GM19239 (cell line): ENCODE measurements at regions not wholly inside any gene's neighbourhood (a gene's known extent, or its start where the extent isn't known, plus 50 kb on each side); places are given as distances from the start of the nearest gene placed in this dataset.
A peak's percentile ranks its signal among the peaks of the same experiment; 100 is the strongest.

Source experiments
- DNase-seq: peaks from one replicate; pipeline ENCODE4 v3.0.0; 2011; ENCODE audit warnings: low spot score; ENCODE audit not compliant: insufficient read length
- FAIRE-seq: peaks from 2 replicates; lab custom pipeline; 2011; peaks lifted over from hg19 to GRCh38; lab: Jason Lieb, UNC

DNA sequence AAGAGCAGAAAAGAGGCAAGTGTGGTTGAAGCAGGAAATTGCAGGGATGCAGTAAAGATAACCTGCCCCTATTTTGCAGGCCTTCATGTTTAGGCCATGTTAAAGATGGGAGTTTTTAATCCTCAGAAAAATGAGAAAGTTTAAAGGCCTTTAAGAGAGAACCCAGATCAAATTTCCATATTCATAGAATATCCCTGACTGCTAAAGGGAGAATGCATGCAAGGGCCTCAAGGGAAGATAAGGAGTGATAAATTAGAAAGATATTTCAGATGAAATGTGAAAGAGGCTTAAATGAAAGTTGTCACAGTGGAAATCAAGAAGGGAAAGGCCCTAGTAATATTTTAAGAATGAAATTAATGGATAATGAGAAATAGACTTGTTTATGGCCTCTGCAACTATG, 292.1 kb downstream of the SATB1 start:
- FAIRE-seq: peak; percentile 14

DNA sequence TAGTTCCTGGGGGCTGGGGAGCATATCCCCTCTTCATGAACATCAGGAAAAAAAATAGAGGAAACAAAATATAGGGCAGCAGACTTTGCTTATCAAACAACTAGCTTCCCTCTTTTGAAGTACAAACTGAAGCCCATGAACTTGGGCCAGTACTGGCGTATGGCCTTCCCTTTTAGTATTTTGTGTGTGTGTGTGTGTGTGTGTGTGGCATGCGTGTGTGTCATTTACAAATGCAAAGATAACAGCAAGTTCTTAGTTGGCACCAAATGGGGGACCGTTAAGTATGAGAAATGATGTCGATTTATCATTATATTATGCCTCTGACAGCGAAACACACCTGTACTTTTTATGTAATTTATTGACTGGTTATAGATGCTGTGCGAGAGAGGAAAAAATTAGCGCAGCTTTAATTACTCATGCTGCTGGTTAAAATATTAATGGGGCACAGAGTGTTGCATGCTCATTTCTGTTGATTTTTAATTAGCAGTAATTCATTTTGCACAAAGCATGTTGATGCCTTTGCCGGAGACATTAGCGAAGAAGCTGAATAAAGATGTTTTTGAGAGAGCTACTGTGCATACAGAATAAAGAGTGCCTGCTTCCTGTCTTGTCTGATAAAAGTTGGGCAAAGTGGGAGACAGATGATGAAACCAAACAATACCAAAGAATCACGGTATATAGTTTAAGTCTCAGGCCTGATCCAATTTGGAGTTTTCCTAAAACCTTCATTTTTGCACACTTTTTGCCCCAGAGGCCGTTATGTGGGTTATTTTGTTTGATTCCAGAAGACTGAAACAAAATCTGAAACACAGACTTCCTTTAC, 297.1 kb downstream of the SATB1 start:
- FAIRE-seq (no peak), DNase-seq (no peak)

More for the DNA sequence above, 292.1 kb downstream of the SATB1 start:
- DNase-seq: no peak

DNA sequence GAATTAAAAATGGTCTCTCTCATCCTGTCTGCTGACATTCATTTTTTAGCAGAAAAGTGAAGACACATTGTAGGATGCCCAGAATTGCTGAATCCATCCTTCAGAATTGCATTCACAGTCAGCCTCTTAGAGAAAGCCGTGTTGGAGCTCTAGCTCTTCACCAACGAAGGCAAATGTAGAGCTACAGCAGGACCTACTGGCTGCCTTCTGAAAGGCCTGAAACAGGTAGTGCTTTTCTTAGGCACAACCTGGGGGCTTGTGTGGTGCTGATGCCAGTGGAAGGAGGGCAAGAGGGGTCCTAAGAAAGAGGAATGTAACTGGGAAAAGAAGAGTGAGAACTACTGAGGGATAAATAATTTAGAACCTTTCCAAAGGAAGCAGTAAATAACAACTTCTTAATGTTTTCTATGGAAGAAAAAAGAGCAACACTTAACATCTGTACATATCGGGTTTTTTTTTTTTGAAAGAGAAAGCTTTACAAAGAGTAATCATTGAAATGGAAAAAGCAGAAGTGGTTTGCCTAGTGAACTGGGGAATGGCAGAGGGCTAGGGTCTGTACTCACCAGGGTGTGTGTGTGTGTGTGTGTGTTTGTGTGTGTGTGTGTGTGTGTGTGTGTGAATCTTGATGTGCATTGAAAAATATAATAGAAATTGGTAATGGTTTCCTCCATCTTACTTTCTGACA, 297.8 kb downstream of the SATB1 start:
- peak; percentile 80 for FAIRE-seq

DNA sequence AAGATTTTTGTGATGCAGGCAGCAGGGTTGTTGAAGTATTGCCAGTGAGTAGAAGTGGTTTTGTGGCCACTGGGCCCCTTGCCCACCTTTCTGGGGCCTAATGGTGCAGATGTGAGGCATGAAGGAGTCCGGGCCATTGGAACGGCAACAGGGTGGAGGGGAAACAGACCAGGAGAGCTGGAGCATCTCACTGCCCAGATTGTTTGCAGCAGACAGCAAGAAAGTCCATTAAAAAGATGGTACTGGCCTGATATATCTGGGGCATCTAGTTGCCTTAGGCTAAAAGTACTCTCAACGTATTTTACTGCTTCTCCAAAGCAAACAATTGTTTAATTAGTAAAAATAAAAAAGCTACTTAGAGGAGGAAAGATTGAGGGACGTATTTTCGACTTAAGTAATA, 298.4 kb downstream of the SATB1 start:
- DNase-seq (no peak), FAIRE-seq (no peak)

More for the DNA sequence above, 297.8 kb downstream of the SATB1 start:
- DNase-seq: no peak

DNA sequence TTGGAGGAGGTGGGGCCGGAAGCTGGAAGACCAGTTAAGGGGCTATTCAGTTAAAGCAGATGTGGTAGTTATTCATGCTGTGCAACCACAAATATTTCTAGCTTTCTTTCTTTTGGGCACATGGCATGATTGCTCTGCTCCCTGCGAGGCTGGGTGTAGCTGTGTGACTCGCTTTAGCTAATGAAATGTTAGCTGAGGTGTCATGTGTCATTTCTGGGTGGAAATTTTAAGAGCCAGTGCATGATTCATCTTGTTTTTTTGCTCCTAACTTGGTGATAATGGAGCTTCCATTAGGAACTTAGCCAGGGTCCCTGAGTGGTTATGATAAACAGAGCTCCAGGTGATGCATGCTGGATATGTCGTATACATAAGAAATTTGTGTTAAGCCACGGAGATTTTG, 300.6 kb downstream of the SATB1 start:
- DNase-seq: no peak
- FAIRE-seq: no peak

DNA sequence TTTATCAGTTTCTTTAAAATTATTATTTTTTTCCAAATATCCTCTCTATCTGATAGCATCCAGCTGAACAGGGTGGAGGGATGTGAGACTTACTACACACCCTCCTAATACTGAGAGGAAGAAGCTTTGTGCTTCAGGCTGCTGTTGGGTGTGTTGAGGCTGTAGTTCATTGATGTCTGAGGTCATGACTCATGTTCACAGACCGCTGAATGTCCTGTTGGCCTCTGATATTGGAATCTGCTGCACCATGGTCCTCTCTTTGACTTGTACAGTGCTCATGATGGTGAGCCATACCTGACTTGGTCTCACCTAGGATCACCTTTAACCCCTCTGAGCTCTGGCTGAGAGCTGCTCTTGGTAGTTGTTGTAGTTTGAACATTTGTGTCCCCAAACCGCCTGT, 302.9 kb downstream of the SATB1 start:
- DNase-seq: no peak
- FAIRE-seq: no peak

DNA sequence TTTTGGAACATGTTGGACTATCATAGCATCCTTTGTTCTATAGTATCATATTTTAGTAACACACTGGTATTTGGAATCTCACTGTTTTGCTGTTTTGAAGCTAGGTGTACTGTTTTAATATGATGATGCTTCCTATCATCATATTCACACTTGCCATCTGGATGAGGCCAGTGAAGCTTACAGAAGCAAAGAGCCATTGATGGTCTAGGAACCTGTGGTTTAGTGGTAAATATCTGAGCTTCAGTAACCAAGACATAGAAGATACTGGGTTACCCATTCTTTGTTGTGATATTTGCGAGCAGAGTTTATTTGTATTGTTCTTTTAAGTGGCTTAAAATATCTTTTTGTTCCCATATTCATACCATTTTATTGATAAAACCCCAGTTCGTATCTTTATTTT, 304.1 kb downstream of the SATB1 start:
- DNase-seq: no peak
- no peak for FAIRE-seq

DNA sequence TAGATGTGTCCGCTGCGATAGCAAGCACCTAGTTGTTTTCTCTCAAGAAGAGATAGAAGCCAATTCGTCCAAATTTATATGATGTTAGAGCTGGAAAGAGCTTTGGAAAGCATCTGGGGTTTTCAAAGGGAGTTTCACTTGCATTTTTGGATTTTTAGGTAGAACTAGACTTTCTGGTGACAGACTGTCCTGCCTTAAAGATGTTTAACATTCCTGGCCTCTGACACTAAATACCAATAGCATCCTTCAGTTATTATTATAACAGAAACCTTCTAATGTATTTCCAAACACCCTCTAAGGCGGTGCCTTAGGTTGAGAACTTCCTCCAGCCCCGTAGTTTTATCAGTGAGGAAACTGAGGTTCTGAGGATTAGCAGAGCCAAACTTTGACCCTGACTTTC, 305.3 kb downstream of the SATB1 start:
- no peak for FAIRE-seq
- DNase-seq: no peak

DNA sequence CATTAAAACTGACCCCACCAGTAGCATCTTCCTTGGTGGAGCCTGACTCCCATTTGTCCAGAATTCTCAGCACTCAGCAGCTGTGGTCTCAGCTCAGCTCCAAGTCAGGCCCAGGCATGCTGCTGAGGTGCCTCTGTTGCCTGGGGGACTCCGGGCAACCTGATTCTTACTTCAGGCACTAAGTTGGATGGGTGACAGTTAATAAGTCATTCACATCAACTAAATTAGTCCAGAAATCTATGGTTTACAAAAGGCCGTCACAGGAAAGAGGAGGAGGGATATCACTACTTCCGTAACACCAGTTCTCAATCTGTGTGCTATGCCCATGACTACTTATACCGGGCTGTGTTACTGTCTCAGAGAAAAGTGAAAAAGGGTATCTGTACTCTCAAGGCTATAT, 310.2 kb downstream of the SATB1 start:
- FAIRE-seq: no peak

DNA sequence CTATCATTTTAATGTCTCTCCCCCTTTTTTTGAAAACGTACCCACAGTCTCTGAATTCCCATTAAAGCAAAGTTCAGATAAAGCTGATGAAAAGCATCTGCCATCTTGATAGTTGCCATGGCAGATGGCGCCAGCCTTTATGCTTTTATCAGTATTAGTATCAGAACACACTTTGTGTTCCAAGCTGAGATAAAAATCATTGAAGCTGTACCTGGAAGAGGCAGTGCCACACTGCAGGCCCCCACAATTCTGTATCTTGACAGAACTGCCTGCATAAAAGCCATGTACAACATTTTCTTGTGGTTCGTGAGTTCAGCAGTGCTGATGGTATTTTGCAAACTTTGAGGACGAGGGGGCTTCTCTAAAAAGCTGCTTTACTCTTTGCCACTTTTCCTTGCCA, 311.7 kb downstream of the SATB1 start:
- DNase-seq (no peak), FAIRE-seq (no peak)

More for the DNA sequence above, 310.2 kb downstream of the SATB1 start:
- no peak for DNase-seq

DNA sequence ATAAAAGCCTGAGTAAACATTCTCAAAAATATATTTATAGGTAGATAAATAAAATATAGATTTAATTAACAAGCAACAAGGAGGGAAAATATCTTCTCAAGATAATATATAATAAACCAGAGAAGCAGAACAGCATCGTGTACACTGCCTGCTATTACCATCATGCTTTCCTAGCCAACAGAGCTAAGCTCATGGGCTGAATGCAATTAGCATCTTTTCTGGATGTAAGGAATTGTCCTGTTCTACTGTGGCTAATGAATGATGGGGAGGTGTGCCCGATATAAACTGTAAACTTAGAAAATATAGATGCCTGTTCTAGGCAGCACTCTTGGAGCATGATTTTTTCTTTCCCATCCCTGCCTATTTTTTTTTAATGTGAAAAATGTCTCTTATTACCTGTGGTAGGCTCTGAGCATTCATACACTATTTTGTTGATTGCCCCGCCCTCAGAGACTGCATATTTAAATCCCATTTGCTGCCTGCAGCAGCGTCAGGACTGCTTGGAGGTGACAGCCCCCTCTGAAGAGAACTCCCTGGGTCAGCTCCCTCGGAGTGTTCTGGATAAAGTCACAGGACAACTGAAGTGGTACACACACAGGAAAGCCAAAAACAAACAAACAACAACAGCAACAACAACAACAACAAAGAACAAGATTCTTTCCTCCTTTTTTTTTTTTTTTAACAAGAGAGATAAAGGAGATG, 312.3 kb downstream of the SATB1 start:
- DNase-seq (no peak), FAIRE-seq (no peak)

DNA sequence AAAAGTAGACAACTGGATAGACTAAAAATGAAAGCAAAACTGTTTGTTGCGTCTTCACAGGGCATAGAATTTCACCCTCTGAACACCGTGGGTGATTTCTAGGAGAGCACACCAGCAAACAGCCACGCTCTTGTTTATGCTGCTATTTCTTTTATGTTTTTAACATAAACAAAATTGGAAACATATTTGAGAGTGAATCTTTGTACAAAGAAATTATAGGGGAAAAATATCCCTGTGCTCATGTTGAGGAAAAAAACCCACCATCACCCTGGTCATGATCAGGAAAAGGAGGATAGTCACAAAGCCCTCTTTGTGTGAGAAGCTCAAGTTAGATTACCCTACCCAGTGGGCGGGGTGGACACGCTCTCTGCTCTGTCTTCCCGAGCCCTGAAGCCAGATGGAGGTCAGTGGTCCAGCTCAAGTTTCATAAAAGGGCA, 313.3 kb downstream of the SATB1 start:
- no peak for DNase-seq
- FAIRE-seq: peak; percentile 28

DNA sequence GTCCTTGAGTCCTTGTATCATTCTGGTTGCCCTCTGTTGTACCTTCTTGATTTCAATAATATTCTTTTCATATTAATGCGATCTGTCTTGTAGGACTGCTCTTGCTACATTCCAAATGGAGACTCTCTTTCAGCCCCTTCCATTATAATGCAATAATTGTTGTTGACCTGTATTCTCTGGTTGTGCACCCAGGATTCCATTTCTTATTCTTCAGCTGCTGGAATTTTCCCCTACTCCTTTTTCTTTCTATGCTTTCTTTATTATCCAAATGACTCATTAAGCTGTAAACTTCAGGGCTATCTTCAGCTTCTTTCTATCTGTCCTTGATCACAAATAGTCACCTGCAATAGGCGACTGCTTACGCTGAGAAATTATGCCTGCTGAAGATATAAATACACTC, 321.5 kb downstream of the SATB1 start:
- DNase-seq (no peak), FAIRE-seq (no peak)

DNA sequence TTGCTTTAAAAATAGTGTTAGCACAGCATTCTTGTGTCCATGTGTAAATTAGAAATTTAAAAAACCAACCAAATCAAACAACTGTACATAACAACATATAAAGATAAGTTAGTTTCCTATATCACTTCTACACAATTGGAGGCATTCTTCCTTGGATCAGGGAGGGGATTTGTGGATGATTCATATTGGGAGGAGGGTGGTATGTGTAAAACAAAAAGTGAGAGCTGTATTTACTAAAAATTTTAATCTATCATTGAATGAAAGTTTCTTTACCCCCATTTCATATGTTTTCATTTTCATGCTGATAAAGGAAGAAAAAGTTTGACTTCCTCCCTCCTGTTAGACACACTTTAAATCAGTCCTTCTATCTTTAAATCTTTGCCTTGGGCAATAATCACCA, 325.0 kb downstream of the SATB1 start:
- FAIRE-seq: no peak
- no peak for DNase-seq

DNA sequence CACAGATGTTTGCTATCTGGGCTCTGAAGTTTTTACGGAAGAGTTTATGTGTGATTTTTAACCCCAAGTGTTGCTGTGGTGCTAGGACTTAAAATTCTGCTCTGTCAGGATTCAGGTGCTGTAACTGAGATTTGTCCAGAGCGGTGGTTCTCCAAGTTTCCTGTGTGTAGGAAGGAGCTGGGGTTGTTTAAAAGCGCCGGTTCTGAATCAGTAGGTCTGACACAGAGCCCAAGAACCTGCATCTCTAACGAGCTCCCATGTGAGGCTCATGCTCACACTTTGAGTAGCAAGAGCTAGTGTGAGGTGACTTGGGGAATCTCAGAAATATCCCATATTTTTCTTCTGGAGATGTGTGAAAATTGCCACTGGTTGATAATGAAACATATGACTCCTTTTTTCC, 325.5 kb downstream of the SATB1 start:
- no peak for DNase-seq
- no peak for FAIRE-seq

DNA sequence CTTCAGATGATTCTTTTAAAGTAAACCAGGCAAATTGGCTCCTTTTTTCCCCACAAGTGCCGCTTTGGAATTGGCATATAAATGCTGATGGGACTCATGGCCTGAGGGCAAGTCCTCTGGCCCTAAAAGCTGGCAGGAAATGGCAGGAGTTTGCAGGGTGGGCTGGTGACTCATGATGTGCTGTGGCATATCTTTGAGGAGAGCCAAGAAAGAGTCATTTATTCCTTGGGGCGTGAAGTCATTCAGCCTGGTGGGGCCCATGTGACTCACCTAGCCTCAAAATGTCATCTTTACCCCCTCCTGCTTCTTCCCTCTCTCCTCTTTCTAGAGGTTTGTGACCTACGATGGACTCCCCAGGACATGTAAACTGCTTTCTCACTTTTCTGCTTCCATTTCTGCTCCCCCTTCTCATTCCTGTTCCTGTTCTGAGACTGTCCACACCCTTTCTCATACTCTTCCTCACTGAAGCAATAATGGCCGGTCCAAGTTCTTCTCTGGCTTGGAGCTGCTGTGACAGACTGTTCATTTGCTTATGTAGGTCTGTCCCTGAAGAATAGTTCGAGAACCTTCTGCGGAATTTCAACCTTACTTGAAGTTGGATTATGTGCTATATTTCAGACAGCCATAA, 326.1 kb downstream of the SATB1 start:
- DNase-seq (no peak), FAIRE-seq (no peak)

DNA sequence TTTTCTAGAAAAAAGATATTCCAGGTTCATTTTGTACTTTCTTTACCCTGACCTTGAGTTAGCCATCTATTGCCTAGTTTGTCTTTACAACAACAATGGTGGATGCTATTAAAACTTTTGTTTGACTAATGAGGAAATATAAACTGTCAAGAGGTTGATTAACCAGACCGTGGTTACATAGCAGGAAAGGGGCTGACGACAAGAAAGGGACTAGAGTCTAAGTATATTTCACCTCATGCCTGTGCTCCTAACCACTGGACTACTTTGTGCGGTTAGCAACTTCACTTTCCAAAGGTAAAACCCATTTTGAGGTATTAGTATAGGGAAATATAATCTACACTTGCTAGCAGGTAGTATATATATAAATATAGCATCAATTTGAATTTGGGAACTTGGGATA, 327.1 kb downstream of the SATB1 start:
- FAIRE-seq (no peak), DNase-seq (no peak)

DNA sequence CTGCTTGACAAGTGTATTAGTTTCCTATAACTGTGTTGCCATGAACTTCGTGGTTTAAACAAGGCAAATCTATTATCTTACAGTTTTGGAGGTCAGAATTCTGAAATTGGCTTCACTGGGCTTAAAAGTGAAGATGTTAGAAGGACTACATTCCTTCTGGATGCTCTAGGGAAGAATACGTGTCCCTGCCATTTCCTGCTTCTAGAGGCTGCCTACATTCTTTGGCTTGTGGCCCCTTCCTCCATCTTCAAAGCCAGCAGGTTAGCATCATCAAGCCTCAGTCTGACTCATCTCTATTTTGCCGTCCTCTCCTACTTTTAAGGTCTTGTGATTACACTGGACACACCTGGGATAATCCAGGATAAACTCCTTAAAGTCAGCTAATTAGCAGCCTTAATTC, 327.7 kb downstream of the SATB1 start:
- no peak for DNase-seq
- no peak for FAIRE-seq

DNA sequence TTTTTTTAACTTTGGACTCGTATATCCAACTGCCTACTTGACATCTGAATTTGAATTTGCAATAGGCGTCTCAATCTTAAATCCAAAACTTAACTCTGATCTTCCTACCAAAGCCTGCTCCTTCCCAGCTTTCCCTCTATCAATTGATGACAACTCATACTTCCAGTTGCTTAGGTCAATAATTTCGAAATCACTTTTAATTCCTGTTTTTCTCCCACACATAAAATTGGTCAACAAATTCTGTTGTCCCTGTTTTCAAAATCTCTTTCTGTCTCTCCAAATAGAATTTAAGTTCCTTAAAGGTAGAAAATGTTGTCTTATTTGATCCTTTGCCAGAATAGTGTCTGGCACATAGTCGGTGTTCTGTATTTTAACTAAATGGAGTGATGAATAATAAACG, 332.4 kb downstream of the SATB1 start:
- no peak for FAIRE-seq

DNA sequence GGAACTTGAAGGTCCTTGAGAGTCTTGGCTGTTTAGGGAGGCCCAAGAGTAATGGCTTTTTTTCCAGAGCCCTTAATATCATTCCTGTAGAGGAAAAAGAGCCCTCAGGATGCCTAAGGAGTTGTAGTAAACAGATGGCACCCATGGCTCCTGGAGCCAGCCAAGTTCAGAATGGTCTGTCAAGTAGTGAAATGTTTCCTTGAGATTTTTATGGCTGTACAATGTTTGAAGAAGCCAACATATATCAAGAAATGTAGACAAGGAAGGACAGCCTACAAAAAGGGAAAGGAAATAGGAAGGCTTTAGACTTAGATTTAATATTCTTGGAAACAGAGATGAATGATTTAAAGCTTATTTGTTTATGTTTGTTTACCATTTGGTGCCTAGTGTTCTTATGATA, 334.8 kb downstream of the SATB1 start:
- DNase-seq: no peak
- no peak for FAIRE-seq

More for the DNA sequence above, 332.4 kb downstream of the SATB1 start:
- DNase-seq: no peak

DNA sequence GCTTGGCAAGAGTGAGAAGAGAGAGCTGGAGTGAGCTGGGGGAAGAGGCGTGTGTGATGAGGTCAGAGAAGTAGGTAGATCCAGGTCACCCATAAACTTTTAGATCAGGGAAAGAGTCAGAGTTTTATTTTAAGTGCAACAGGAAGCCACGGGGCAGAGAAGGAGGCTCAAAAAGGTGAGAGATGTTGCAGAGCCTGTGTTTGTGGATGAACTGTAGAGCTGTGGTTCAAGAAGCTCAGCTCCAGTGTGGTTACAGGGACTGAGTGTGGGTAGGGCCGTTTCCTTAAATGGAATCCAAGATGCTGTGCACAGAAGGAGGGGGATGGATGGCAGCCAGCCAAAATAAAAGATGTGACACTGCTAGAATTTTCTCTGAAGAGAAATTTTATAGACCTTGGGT, 337.2 kb downstream of the SATB1 start:
- DNase-seq: no peak
- FAIRE-seq: no peak
